Lung (tissue), 11 donors: ENCODE measurements at regions not wholly inside any gene's neighbourhood (a gene's known extent, or its start where the extent isn't known, plus 50 kb on each side); places are given as distances from the start of the nearest gene placed in this dataset.
"Not testable (repeated sequence)": the region's sequence is repeated elsewhere in the genome, so short reads cannot be mapped to it uniquely, and the experiment has no call there.

ENCODE experiments used
- ATAC-seq: fragments of 200-7000 bp; cut with Tn5 transposase; one replicate; pipeline ENCODE4 v1.9.1; 2020; ENCODE audit warnings: moderate number of reproducible peaks; ENCODE audit not compliant: insufficient read depth, low FRiP score
- DNase-seq, 3 donors: peaks; one replicate each; pipeline ENCODE4 v3.0.0-alpha.2; 2013 to 2017
- H3K27ac ChIP-seq, 2 donors: one replicate each; pipeline ENCODE4 v1.5.1; 2013; ENCODE audit warnings: mild to moderate bottlenecking in 2 of 2, moderate library complexity in 2 of 2, control low read depth in 1 of 2, inconsistent platforms in 1 of 2, low read depth in 1 of 2, low read length in 1 of 2
- H3K27me3 ChIP-seq, 3 donors: one replicate each; pipeline ENCODE4 v1.5.1; 2013; ENCODE audit warnings: low read length in 2 of 3; ENCODE audit not compliant: control insufficient read depth in 3 of 3, insufficient read depth in 3 of 3
- H3K36me3 ChIP-seq, 4 donors: one replicate each; pipeline ENCODE4 v1.5.1; 2013; ENCODE audit warnings: low read length in 4 of 4, mild to moderate bottlenecking in 1 of 4, moderate library complexity in 1 of 4; ENCODE audit not compliant: control insufficient read depth in 4 of 4, insufficient read depth in 4 of 4
- H3K4me1 ChIP-seq, 5 donors: one replicate each; pipeline ENCODE4 v1.5.1; 2013; ENCODE audit warnings: low read length in 5 of 5, mild to moderate bottlenecking in 2 of 5, moderate library complexity in 1 of 5; ENCODE audit not compliant: control insufficient read depth in 5 of 5, insufficient read depth in 5 of 5
- H3K4me3 ChIP-seq: one replicate; pipeline ENCODE4 v1.5.1; 2013; ENCODE audit warnings: mild to moderate bottlenecking, control low read depth, moderate library complexity
- H3K9ac ChIP-seq, 2 donors: one replicate each; pipeline ENCODE4 v1.5.1; 2013; ENCODE audit warnings: low read length in 2 of 2, control low read depth in 1 of 2; ENCODE audit not compliant: insufficient read depth in 1 of 2
- H3K9me3 ChIP-seq, 4 donors: one replicate each; pipeline ENCODE4 v1.5.1; 2013; ENCODE audit warnings: low read length in 3 of 4, mild to moderate bottlenecking in 1 of 4, moderate library complexity in 1 of 4; ENCODE audit not compliant: control insufficient read depth in 4 of 4, insufficient read depth in 3 of 4
- WGBS, 2 donors: extraction: QIAGEN DNeasy Blood & Tissue Kit; methylation state at CpG; one replicate each; pipeline ENCODE4 v1.1.7; 2013; 5-methylcytosine and 5-hydroxymethylcytosine counted together
- TF ChIP-seq, protein P1 (sequence below): IDR thresholded peaks from 2 replicates; pipeline ENCODE4 v1.5.1; 2012; ENCODE audit warnings: mild to moderate bottlenecking; ENCODE audit errors: control extremely low read depth, extremely low read depth
- donor health status: control.
- donor health status: control.
- donor health status: Bipolar disorder and iron deficiency.
- donor health status: healthy.
- donor health status: DM: yes; HTN: yes; CAD: no.

DNA sequence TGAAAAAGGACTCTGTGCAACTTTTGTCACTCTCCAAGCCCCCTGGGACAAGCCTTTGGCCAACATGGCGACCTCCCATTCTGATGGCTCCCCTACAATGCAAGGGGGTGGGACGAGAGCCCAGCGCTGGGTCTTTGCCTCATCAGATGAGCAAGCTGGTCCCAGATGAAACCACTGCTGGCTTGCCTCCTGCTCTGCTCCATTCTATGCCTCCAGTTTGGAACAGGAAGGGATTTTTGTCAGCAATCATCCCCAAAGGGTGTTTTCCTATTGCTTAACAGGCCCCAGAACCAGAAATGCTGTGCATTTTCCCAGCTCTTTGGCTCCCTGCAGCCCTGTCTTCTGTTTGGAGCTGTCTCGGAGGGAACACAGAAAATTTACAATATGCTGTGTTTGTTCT, 412.7 kb downstream of the MAFB start:
- no peak for DNase-seq
- 87 to 91% methylated on average over 4 of the region's 4 CpGs for WGBS, 2 donors

GRCh38 chr20:40275738-40276137, 413.3 kb downstream of the MAFB start:
- Histone ChIP-seq H3K9ac (no peak overlapping the region), H3K27ac (no peak overlapping the region), H3K4me1 (peaks cover 0 to 11% (median 2%) of the 10 kb centered on the region in 5 donors), H3K4me3 (no peak overlapping the region), H3K36me3 (no peaks in the 10 kb centered on the region), H3K27me3 (no peaks in the 10 kb centered on the region), H3K9me3 (no peaks in the 10 kb centered on the region)
- ATAC-seq, result no peak
- WGBS, 2 donors, result 84 to 88% methylated on average over 10 of the region's 10 CpGs
- no peak for DNase-seq
- TF ChIP-seq, protein P1, sequence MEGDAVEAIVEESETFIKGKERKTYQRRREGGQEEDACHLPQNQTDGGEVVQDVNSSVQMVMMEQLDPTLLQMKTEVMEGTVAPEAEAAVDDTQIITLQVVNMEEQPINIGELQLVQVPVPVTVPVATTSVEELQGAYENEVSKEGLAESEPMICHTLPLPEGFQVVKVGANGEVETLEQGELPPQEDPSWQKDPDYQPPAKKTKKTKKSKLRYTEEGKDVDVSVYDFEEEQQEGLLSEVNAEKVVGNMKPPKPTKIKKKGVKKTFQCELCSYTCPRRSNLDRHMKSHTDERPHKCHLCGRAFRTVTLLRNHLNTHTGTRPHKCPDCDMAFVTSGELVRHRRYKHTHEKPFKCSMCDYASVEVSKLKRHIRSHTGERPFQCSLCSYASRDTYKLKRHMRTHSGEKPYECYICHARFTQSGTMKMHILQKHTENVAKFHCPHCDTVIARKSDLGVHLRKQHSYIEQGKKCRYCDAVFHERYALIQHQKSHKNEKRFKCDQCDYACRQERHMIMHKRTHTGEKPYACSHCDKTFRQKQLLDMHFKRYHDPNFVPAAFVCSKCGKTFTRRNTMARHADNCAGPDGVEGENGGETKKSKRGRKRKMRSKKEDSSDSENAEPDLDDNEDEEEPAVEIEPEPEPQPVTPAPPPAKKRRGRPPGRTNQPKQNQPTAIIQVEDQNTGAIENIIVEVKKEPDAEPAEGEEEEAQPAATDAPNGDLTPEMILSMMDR, result no peak

More for the DNA sequence above, 412.7 kb downstream of the MAFB start:
- Histone ChIP-seq H3K27ac (no peak overlapping the region), H3K9ac (no peak overlapping the region), H3K9me3 (no peaks in the 10 kb centered on the region), H3K4me1 (peaks cover 0 to 11% (median 2%) of the 10 kb centered on the region in 5 donors), H3K36me3 (no peaks in the 10 kb centered on the region), H3K4me3 (no peak overlapping the region), H3K27me3 (no peaks in the 10 kb centered on the region)
- TF ChIP-seq, protein P1, result no peak
- ATAC-seq, result no peak

- H3K4me1 ChIP-seq, result peaks cover 0 to 11% (median 2%) of the 10 kb centered on the region in 5 donors
- ATAC-seq (no peak), DNase-seq (no peak)
- H3K36me3 ChIP-seq, result no peaks in the 10 kb centered on the region
- no peak overlapping the region for H3K27ac ChIP-seq
- H3K9ac ChIP-seq, result no peak overlapping the region
- H3K27me3 ChIP-seq, result no peaks in the 10 kb centered on the region
- H3K4me3 ChIP-seq, result no peak overlapping the region
- TF ChIP-seq, protein P1, result no peak
- H3K9me3 ChIP-seq, result no peaks in the 10 kb centered on the region
- WGBS, 2 donors, result 87 to 88% methylated on average over 3 of the region's 3 CpGs
These were observed 414.0 kb downstream of the MAFB start for GRCh38 chr20:40274912-40275533.

GRCh38 chr20:40269274-40269673, 419.8 kb downstream of the MAFB start:
- not testable (repeated sequence) for H3K9ac ChIP-seq, H3K9me3 ChIP-seq, H3K36me3 ChIP-seq, H3K27me3 ChIP-seq, H3K27ac ChIP-seq, H3K4me1 ChIP-seq, DNase-seq, H3K4me3 ChIP-seq, ATAC-seq
- WGBS, 2 donors, result 91 to 92% methylated on average over 9 to 11 of the region's 11 CpGs
